ENCODE measurements at regions not wholly inside any gene's neighbourhood (a gene's known extent, or its start where the extent isn't known, plus 50 kb on each side); places are given as distances from the start of the nearest gene placed in this dataset.

GRCh38 chr10:120732643-120733313 lies 118.4 kb upstream of the WDR11 start:
- H3K4me2 ChIP-seq (ENCODE audit: insufficient read depth, low read length) = no peak overlapping the region
- intact Hi-C loops (cut with micrococcal nuclease) = no loop called here
- POLR2A ChIA-PET = no interaction called here

More at GRCh38 chr10:120732643-120733313, 118.4 kb upstream of the WDR11 start:
- TF ChIP-seq ZNF584 (CRISPR knock-in tag; IDR thresholded peaks at IDR 0.05; ENCODE audit: low read depth) (no peak), RFX5 (IDR thresholded peaks at IDR 0.05; ENCODE audit: low read depth, low read length) (no peak), ZNF431 (CRISPR knock-in tag; IDR thresholded peaks at IDR 0.05) (no peak), RFX7 (CRISPR knock-in tag; IDR thresholded peaks at IDR 0.05) (no peak), ZNF263 (CRISPR knock-in tag; IDR thresholded peaks at IDR 0.05; ENCODE audit: borderline replicate concordance) (no peak), EWSR1 (IDR thresholded peaks at IDR 0.05; ENCODE audit: borderline replicate concordance, low read depth, partially characterized antibody) (no peak), SIN3B (IDR thresholded peaks at IDR 0.05; ENCODE audit: low read depth) (no peak), PPARD (CRISPR knock-in tag; IDR thresholded peaks at IDR 0.05) (no peak), ELK3 (CRISPR knock-in tag; IDR thresholded peaks at IDR 0.05) (no peak), MYC (IDR thresholded peaks at IDR 0.05; ENCODE audit: low read depth, low read length) (no peak), MYC (CRISPR knock-in tag; IDR thresholded peaks at IDR 0.05; ENCODE audit: borderline replicate concordance, low read depth) (no peak), ETV5 (CRISPR knock-in tag; IDR thresholded peaks at IDR 0.05; ENCODE audit: low read depth) (no peak), CHCHD3 (CRISPR knock-in tag; IDR thresholded peaks at IDR 0.05) (no peak), SMARCB1 (IDR thresholded peaks at IDR 0.05; ENCODE audit: insufficient read length, low read depth) (no peak), PCBP1 (IDR thresholded peaks at IDR 0.05; ENCODE audit: low read depth, low read length, poor library complexity, severe bottlenecking) (no peak), POLR2H (tag; IDR thresholded peaks at IDR 0.05; ENCODE audit: low read depth) (no peak), SP1 (CRISPR knock-in tag; IDR thresholded peaks at IDR 0.05) (no peak), NELFE (IDR thresholded peaks at IDR 0.05; ENCODE audit: insufficient read depth, insufficient read length) (no peak), ZNF75A (CRISPR knock-in tag; IDR thresholded peaks at IDR 0.05) (no peak)
- H3K9me1 ChIP-seq (ENCODE audit: control insufficient read depth, insufficient read depth, low read length) = no peaks in the 10 kb centered on the region
- H3K9ac ChIP-seq (ENCODE audit: insufficient read depth in 1 of 2, low read depth in 2 of 2, low read length in 2 of 2) = no peak overlapping the region
- no peaks in the 10 kb centered on the region for H3K79me2 ChIP-seq (ENCODE audit: control insufficient read depth, insufficient read depth, low read length)
- in situ Hi-C loops (cut with MboI) = no loop called here
- no peak overlapping the region for H3K4me3 ChIP-seq
- no peak overlapping the region for H3K27ac ChIP-seq (ENCODE audit: extremely low read depth, low read depth, low read length)
- no peaks in the 10 kb centered on the region for H4K20me1 ChIP-seq (replicated peaks; ENCODE audit: control insufficient read depth, insufficient read depth, low read length)
- 10% methylated on average over 3 of the region's 4 CpGs for WGBS (ENCODE audit: insufficient coverage, low coverage, missing lambda C conversion rate)
- H3K4me1 ChIP-seq (replicated peaks in 1 of 2; ENCODE audit: control insufficient read depth in 2 of 2, insufficient read depth in 2 of 2, low read length in 2 of 2) = no peaks in the 10 kb centered on the region
- no peaks in the 10 kb centered on the region for H3K9me3 ChIP-seq (replicated peaks; ENCODE audit: control insufficient read depth, insufficient read depth, low read depth, low read length)
- H3K27me3 ChIP-seq (ENCODE audit: control insufficient read depth in 2 of 2, insufficient read depth in 2 of 2, low read length in 2 of 2) = no peaks in the 10 kb centered on the region
- DNase-seq (ENCODE audit: extremely low read depth in 1 of 4, low spot score in 3 of 4) (peak in 1 of 4 experiments; percentile 1), ATAC-seq (no peak), FAIRE-seq (no peak)
- BruUV-seq (replicated peaks) = no TSS peak
- H2AFZ ChIP-seq (ENCODE audit: low read depth, low read length) = no peak overlapping the region
- H3K36me3 ChIP-seq (ENCODE audit: control insufficient read depth, insufficient read depth, low read length) = no peaks in the 10 kb centered on the region
- CTCF ChIA-PET (ENCODE audit: low intra/inter-chr PET ratio) = no interaction called here
